H1 (cell line): ENCODE measurements at regions not wholly inside any gene's neighbourhood (a gene's known extent, or its start where the extent isn't known, plus 50 kb on each side); places are given as distances from the start of the nearest gene placed in this dataset.

Experiments used
- CTCF ChIA-PET: fragments of 300-600 bp; sonication (Branson Sonifier 250); formaldehyde crosslinking; loops from one replicate; lab custom pipeline; 2021; ENCODE audit not compliant: partially characterized antibody; lab: Charles Lee
- POLR2A ChIA-PET: fragments of 300-600 bp; sonication (Branson Sonifier 250); formaldehyde crosslinking; loops from one replicate; lab custom pipeline; 2021; ENCODE audit warnings: inconsistent platforms; ENCODE audit not compliant: partially characterized antibody; lab: Charles Lee
- DNase-seq, 2 experiments: peaks; one replicate each; pipeline versions ENCODE4 v3.0.0 to v3.0.0-alpha.2; 2010 to 2022; ENCODE audit warnings: low spot score in 2 of 2, low read depth in 1 of 2, mixed read lengths in 1 of 2
- FAIRE-seq: peaks from 2 replicates; lab custom pipeline; 2011; peaks lifted over from hg19 to GRCh38; lab: Jason Lieb, UNC
- H2AFZ ChIP-seq: 2 replicates; pipeline ENCODE4 v1.8.1; 2012; ENCODE audit warnings: low read length, inconsistent platforms
- H2AK5ac ChIP-seq: 2 replicates; pipeline ENCODE4 v1.6.1; 2013; ENCODE audit warnings: low read depth, low read length
- H2BK120ac ChIP-seq: replicated peaks from 2 replicates; pipeline ENCODE3; 2013; ENCODE audit warnings: low read depth, low read length, inconsistent platforms
- H2BK12ac ChIP-seq: 2 replicates; pipeline ENCODE4 v1.6.1; 2013; ENCODE audit warnings: low read depth, low read length
- H2BK15ac ChIP-seq: 2 replicates; pipeline ENCODE4 v1.6.1; 2013; ENCODE audit warnings: low read length
- H2BK20ac ChIP-seq: 2 replicates; pipeline ENCODE4 v1.6.1; 2013; ENCODE audit warnings: low read length
- H2BK5ac ChIP-seq: 2 replicates; pipeline ENCODE4 v1.6.1; 2013; ENCODE audit warnings: low read depth, low read length
- H3K14ac ChIP-seq: 2 replicates; pipeline ENCODE4 v1.6.1; 2013; ENCODE audit warnings: inconsistent platforms; ENCODE audit not compliant: insufficient read length
- H3K18ac ChIP-seq: 2 replicates; pipeline ENCODE4 v1.6.1; 2013; ENCODE audit warnings: low read length; ENCODE audit errors: extremely low read depth
- H3K23ac ChIP-seq: 2 replicates; pipeline ENCODE4 v1.6.1; 2013; ENCODE audit warnings: inconsistent platforms; ENCODE audit not compliant: insufficient read length
- H3K23me2 ChIP-seq: 2 replicates; pipeline ENCODE4 v1.6.1; 2013; ENCODE audit warnings: low read depth, low read length
- H3K27ac ChIP-seq: 2 replicates; pipeline ENCODE4 v1.6.1; 2011; ENCODE audit warnings: low read depth, low read length, inconsistent platforms
- H3K27me3 ChIP-seq, 4 experiments: replicated peaks in 1 of 4; 1 replicate in 1 of 4; 2 replicates in 3 of 4; pipeline versions ENCODE4 v1.6.1 to v1.8.1; 2011 to 2013; ENCODE audit warnings: low read length in 3 of 4, mild to moderate bottlenecking in 3 of 4, inconsistent platforms in 2 of 4, mixed read lengths in 2 of 4, moderate library complexity in 1 of 4; ENCODE audit not compliant: control insufficient read depth in 3 of 4, insufficient read depth in 3 of 4; ENCODE audit errors: extremely low read depth in 1 of 4
- H3K36me3 ChIP-seq, 4 experiments: 2 replicates each; pipeline versions ENCODE4 v1.6.1 to v1.8.1; 2011 to 2013; ENCODE audit warnings: mild to moderate bottlenecking in 4 of 4, low read length in 3 of 4, moderate library complexity in 2 of 4, control low read depth in 1 of 4, inconsistent platforms in 1 of 4; ENCODE audit not compliant: insufficient read depth in 4 of 4, control insufficient read depth in 2 of 4
- H3K4ac ChIP-seq: replicated peaks from 2 replicates; pipeline ENCODE3; 2013; ENCODE audit warnings: low read length, low read depth, mixed read lengths, inconsistent platforms; ENCODE audit not compliant: insufficient read length
- H3K4me1 ChIP-seq, 4 experiments: replicated peaks in 1 of 4; 1 replicate in 1 of 4; 2 replicates in 3 of 4; pipeline versions ENCODE4 v1.6.1 to v1.8.1; 2011 to 2013; ENCODE audit warnings: low read length in 3 of 4, inconsistent platforms in 2 of 4, mixed read lengths in 1 of 4; ENCODE audit not compliant: insufficient read depth in 4 of 4, control insufficient read depth in 3 of 4
- H3K4me2 ChIP-seq, 2 experiments: 2 replicates each; pipeline versions ENCODE4 v1.6.1 to v1.8.1; 2011 to 2013; ENCODE audit warnings: low read depth in 2 of 2, low read length in 2 of 2, control low read depth in 1 of 2, inconsistent platforms in 1 of 2, mild to moderate bottlenecking in 1 of 2; ENCODE audit not compliant: insufficient read depth in 1 of 2
- H3K4me3 ChIP-seq, 4 experiments: fragments of 200-600, 300-600 bp in 1 of 4; sonication (generic), shearing (Covaris generic), sonication (Bioruptor Twin) in 1 of 4; 2 replicates each; pipeline versions ENCODE4 v1.5.1 to v1.8.1; 2011 to 2016; ENCODE audit warnings: low read length in 4 of 4, low read depth in 3 of 4, control low read depth in 2 of 4, inconsistent platforms in 2 of 4, mild to moderate bottlenecking in 2 of 4, mixed read lengths in 1 of 4, moderate library complexity in 1 of 4; ENCODE audit not compliant: insufficient read depth in 2 of 4; ENCODE audit errors: extremely low read depth in 1 of 4
- H3K56ac ChIP-seq: replicated peaks from 2 replicates; pipeline ENCODE3; 2013; ENCODE audit warnings: low read depth, mild to moderate bottlenecking, mixed read lengths, low read length, inconsistent platforms; ENCODE audit not compliant: insufficient read length
- H3K79me1 ChIP-seq: 2 replicates; pipeline ENCODE4 v1.6.1; 2013; ENCODE audit warnings: low read depth, low read length, control low read depth
- H3K79me2 ChIP-seq, 2 experiments: 2 replicates each; pipeline versions ENCODE4 v1.6.1 to v1.8.1; 2012 to 2013; ENCODE audit warnings: low read length in 2 of 2, mild to moderate bottlenecking in 2 of 2, inconsistent platforms in 1 of 2; ENCODE audit not compliant: insufficient read depth in 2 of 2, control insufficient read depth in 1 of 2
- H3K9ac ChIP-seq, 4 experiments: replicated peaks in 1 of 4; 1 replicate in 1 of 4; 2 replicates in 3 of 4; pipeline versions ENCODE4 v1.6.1 to v1.8.1; 2011 to 2013; ENCODE audit warnings: low read depth in 3 of 4, low read length in 3 of 4, control low read depth in 2 of 4, mild to moderate bottlenecking in 2 of 4, moderate library complexity in 2 of 4, inconsistent platforms in 1 of 4; ENCODE audit errors: extremely low read depth in 1 of 4
- H3K9me3 ChIP-seq, 2 experiments: 2 replicates each; pipeline versions ENCODE4 v1.6.1 to v1.8.1; 2012 to 2013; ENCODE audit warnings: mild to moderate bottlenecking in 2 of 2, moderate library complexity in 2 of 2, control low read depth in 1 of 2, inconsistent platforms in 1 of 2, low read depth in 1 of 2, low read length in 1 of 2, mixed read lengths in 1 of 2; ENCODE audit not compliant: insufficient read depth in 2 of 2
- H4K20me1 ChIP-seq, 2 experiments: replicated peaks in 1 of 2; 2 replicates each; pipeline versions ENCODE3 to v1.8.1; 2011 to 2013; ENCODE audit warnings: inconsistent platforms in 2 of 2, low read length in 2 of 2, mild to moderate bottlenecking in 1 of 2; ENCODE audit not compliant: insufficient read depth in 2 of 2, control insufficient read depth in 1 of 2
- H4K5ac ChIP-seq: 2 replicates; pipeline ENCODE4 v1.6.1; 2013; ENCODE audit warnings: low read length, low read depth, mixed read lengths, inconsistent platforms; ENCODE audit not compliant: insufficient read length
- H4K8ac ChIP-seq: 2 replicates; pipeline ENCODE4 v1.8.0; 2013; ENCODE audit warnings: mild to moderate bottlenecking, moderate library complexity, low read length, inconsistent platforms; ENCODE audit not compliant: insufficient read depth; ENCODE audit errors: extremely low read depth
- H4K91ac ChIP-seq: replicated peaks from 2 replicates; pipeline ENCODE3; 2013; ENCODE audit warnings: low read length, mixed read lengths, inconsistent platforms; ENCODE audit not compliant: insufficient read length
- CHD1 ChIP-seq: IDR thresholded peaks from 2 replicates; pipeline ENCODE4 v1.6.1; 2012; ENCODE audit warnings: low read depth, low read length, improper control_type of control experiment
- E2F6 ChIP-seq: IDR thresholded peaks from 2 replicates; pipeline ENCODE4 v1.6.1; 2012; ENCODE audit warnings: inconsistent platforms
- EP300 ChIP-seq, 2 experiments: IDR thresholded peaks; 1 replicate in 1 of 2; 2 replicates in 1 of 2; pipeline ENCODE4 v1.6.1; 2011 to 2012; ENCODE audit warnings: low read depth in 2 of 2, low read length in 2 of 2, mild to moderate bottlenecking in 2 of 2, borderline replicate concordance in 1 of 2, inconsistent platforms in 1 of 2, moderate library complexity in 1 of 2
- EZH2 ChIP-seq: fragments of 200-600 bp; sonication (generic); IDR thresholded peaks from 2 replicates; pipeline ENCODE4 v1.7.1; 2012; ENCODE audit warnings: low read depth, mild to moderate bottlenecking, moderate library complexity, low read length, inconsistent platforms; ENCODE audit not compliant: severe bottlenecking
- KDM5A ChIP-seq: fragments of 200-600 bp; IDR thresholded peaks from 2 replicates; pipeline ENCODE4 v1.7.1; 2012; ENCODE audit warnings: mild to moderate bottlenecking, low read length, inconsistent platforms, mixed read lengths
- NRF1 ChIP-seq: IDR thresholded peaks from 2 replicates; pipeline ENCODE4 v1.6.1; 2011; ENCODE audit warnings: mild to moderate bottlenecking, low read depth, low read length, improper control_type of control experiment
- POLR2AphosphoS5 ChIP-seq: IDR thresholded peaks from 2 replicates; pipeline ENCODE4 v1.6.1; 2011; ENCODE audit warnings: low read depth, low read length
- RNF2 ChIP-seq: fragments of 200-900, 300-1000 bp; sonication (generic); IDR thresholded peaks from 2 replicates; pipeline ENCODE4 v1.7.1; 2016; ENCODE audit warnings: borderline replicate concordance, low read depth, mild to moderate bottlenecking, antibody characterized with exemption, low read length; ENCODE audit not compliant: poor library complexity, severe bottlenecking; ENCODE audit errors: missing control alignments
- SP1 ChIP-seq: IDR thresholded peaks from 2 replicates; pipeline ENCODE4 v1.6.1; 2011; ENCODE audit warnings: low read depth, low read length
- SP4 ChIP-seq: IDR thresholded peaks from 2 replicates; pipeline ENCODE4 v1.6.1; 2012; ENCODE audit warnings: low read length, inconsistent platforms
- TAF1 ChIP-seq: IDR thresholded peaks from 2 replicates; pipeline ENCODE4 v1.6.1; 2011; ENCODE audit warnings: mild to moderate bottlenecking, low read depth, low read length
- WGBS, 2 experiments: shearing (Covaris generic) in 1 of 2; methylation state at CpG; one replicate each; pipeline versions ENCODE4 v1.1.6 to v1.1.7; 2013 to 2015; ENCODE audit warnings: low lambda C conversion rate in 2 of 2, mixed read lengths in 2 of 2, inconsistent platforms in 1 of 2, low coverage in 1 of 2, missing lambda C conversion rate in 1 of 2; ENCODE audit not compliant: insufficient replicate concordance in 2 of 2, insufficient coverage in 1 of 2, insufficient read length in 1 of 2; ENCODE audit errors: extremely low coverage in 1 of 2, missing lambda C conversion rate in 1 of 2; 5-methylcytosine and 5-hydroxymethylcytosine counted together
- TF ChIP-seq, protein P1 (sequence below): IDR thresholded peaks from 2 replicates; pipeline ENCODE4 v1.6.1; 2011; ENCODE audit warnings: low read depth, mild to moderate bottlenecking, low read length; ENCODE audit not compliant: insufficient read depth

- no peak overlapping the region for H4K91ac ChIP-seq
- H2BK20ac ChIP-seq: no peak overlapping the region
- no peaks in the 10 kb centered on the region for H3K79me2 ChIP-seq
- H3K23ac ChIP-seq: no peak overlapping the region
- WGBS, 2 experiments: 96% methylated on average over 5 of the region's 5 CpGs; no CpG with 5 or more reads in 1 of the 2 experiments
- no peaks in the 10 kb centered on the region for H3K27me3 ChIP-seq
- H4K20me1 ChIP-seq: no peaks in the 10 kb centered on the region
- H2AFZ ChIP-seq: no peak overlapping the region
- H3K4me1 ChIP-seq: peaks cover 0 to 3% (median 0%) of the 10 kb centered on the region in 4 experiments; a peak in 1 of 7 replicates
- H3K9ac ChIP-seq: no peak overlapping the region
- CTCF ChIA-PET: interaction anchor here (1.1 to 1.7 kb wide), 6 partner anchors 15 to 245 kb away, joined by 3 to 4 read pairs (median 3); no protein-coding TSS in a partner anchor
- H3K56ac ChIP-seq: no peak overlapping the region
- H2BK15ac ChIP-seq: no peak overlapping the region
- no peaks in the 10 kb centered on the region for H3K9me3 ChIP-seq
- no peak overlapping the region for H3K4me2 ChIP-seq
- no peak overlapping the region for H4K8ac ChIP-seq
- DNase-seq (no peak), FAIRE-seq (no peak)
- H3K4ac ChIP-seq: no peak overlapping the region
- no peaks in the 10 kb centered on the region for H3K79me1 ChIP-seq
- H3K4me3 ChIP-seq: no peak overlapping the region
- no peaks in the 10 kb centered on the region for H3K36me3 ChIP-seq
- H3K14ac ChIP-seq: no peak overlapping the region
- H2BK120ac ChIP-seq: no peak overlapping the region
- no peak overlapping the region for H2AK5ac ChIP-seq
- no peak overlapping the region for H2BK12ac ChIP-seq
- H3K18ac ChIP-seq: no peak overlapping the region
- POLR2A ChIA-PET: no interaction called here
- no peak overlapping the region for H3K27ac ChIP-seq
- no peaks in the 10 kb centered on the region for H3K23me2 ChIP-seq
- no peak overlapping the region for H2BK5ac ChIP-seq
- H4K5ac ChIP-seq: no peak overlapping the region
- TF ChIP-seq EZH2 (no peak), E2F6 (no peak), RNF2 (no peak), SP4 (no peak), CHD1 (no peak), EP300 (IDR thresholded peaks at IDR 0.05; ENCODE audit: borderline replicate concordance in 1 of 2, low read depth in 2 of 2, low read length in 2 of 2) (no peak), POLR2AphosphoS5 (no peak), SP1 (no peak), NRF1 (no peak), TAF1 (no peak), KDM5A (no peak)
- TF ChIP-seq, protein P1, sequence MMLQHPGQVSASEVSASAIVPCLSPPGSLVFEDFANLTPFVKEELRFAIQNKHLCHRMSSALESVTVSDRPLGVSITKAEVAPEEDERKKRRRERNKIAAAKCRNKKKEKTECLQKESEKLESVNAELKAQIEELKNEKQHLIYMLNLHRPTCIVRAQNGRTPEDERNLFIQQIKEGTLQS: no peak
Measured at GRCh38 chr20:51287628-51288413, 254.7 kb downstream of the NFATC2 start.
